NCI-H2081 treated with DMSO at 0.1 percent for 48 hours (cell line): ENCODE measurements at regions not wholly inside any gene's neighbourhood (a gene's known extent, or its start where the extent isn't known, plus 50 kb on each side); places are given as distances from the start of the nearest gene placed in this dataset.
A peak's percentile ranks its signal among the peaks of the same experiment; 100 is the strongest.

Experiments
- DNase-seq: peaks from one replicate; lab custom pipeline; 2025; lab: John Stamatoyannopoulos, UW

GRCh38 chr4:108331905-108332632 is 163.3 kb upstream of the LEF1 start:
- no peak for DNase-seq

DNA sequence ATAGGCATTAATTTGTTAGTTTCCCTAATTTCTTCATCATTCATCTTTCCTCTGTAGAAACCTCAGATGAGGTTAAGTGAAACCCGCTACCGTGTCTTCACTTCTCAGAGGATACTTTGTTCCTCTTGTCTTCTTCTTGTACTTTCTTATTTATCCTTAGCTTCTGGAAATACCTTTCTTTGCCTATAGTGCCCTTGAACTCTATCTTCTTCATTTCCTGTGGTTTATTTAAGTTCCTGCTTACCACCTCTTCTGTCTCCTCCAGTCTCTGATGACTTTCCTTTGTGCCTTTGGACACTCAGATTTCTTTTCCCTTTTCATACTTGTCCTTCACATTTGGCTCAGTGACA is 159.6 kb upstream of the LEF1 start:
- no peak for DNase-seq

GRCh38 chr4:108327642-108328382 is 159.1 kb upstream of the LEF1 start:
- DNase-seq: no peak

- DNase-seq: no peak
These were observed 156.8 kb upstream of the LEF1 start for GRCh38 chr4:108325561-108325960.

GRCh38 chr4:108324450-108324849 is 155.7 kb upstream of the LEF1 start:
- DNase-seq: no peak

- no peak for DNase-seq
These were observed 153.8 kb upstream of the LEF1 start for GRCh38 chr4:108322497-108322896.

DNA sequence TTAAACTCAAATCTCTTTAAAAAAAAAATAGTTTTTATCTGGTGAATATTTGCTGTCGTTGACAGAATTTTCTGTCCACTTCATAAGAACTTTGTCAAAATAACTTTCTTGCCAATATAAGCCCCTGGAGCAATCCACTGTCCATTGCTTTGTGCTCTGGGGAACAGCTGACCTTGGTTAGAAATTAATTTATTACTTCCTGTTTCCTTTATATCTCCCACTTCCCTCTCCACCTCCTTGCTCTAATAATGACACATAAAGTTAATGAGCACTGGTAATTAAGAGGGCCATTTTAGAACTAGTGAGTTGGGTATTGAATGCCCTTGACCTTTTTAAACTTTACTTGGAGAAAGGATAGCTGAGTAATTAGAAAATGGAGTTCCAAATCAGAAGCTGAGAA is 151.3 kb upstream of the LEF1 start:
- DNase-seq: no peak

GRCh38 chr4:108317377-108317776 is 148.6 kb upstream of the LEF1 start:
- no peak for DNase-seq

DNA sequence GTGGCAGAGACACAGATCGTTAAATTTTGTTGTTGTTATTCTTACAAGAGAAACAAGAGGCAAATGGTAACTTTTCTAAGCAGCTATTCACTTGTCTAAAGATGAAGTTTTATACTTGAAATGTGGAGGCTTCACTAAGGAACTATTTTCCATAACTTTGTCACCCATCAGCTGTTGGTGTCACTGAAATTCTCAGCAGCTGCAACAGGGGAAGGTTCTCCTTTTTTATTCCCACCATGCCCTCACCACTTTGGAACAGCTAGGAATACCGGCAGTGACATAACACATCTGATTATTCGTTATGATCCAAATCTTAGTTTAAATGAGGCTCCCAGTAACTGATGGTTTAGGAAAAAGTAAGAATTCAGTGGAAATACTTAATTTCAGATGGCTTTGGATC is 147.0 kb upstream of the LEF1 start:
- DNase-seq: no peak

DNA sequence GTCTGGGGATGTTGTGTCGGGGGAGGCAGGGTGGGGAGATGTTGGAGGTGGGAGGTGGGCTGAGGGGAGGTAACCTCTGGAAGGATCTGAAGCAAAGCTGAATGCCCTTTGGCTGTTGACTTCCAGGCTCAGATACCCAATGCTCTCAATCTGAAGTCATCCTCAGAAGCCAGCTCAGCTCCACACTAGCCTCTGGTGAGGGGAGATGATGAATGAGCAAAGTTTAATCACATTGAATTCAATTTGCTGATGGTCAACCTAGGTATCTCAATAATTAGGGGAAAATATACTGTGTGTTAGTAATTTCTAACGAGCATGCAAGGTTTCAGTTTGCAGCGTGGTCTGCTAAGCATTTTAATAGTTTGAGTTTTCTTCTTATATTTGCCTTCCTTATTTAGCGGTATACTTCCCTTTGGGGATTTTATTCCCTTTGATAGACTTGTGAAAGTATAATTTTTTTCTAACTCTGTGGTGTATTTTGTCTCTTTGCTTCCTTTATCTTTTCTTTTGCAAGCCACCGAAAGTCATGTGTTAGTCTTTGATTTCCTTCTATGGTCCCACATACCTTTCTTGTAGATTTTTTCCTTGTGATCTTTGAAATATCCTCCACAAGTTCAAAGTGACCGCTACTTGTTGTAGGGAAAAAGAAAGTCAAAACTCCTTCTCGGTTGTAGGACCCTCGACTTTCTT is 146.3 kb upstream of the LEF1 start:
- DNase-seq: no peak

DNA sequence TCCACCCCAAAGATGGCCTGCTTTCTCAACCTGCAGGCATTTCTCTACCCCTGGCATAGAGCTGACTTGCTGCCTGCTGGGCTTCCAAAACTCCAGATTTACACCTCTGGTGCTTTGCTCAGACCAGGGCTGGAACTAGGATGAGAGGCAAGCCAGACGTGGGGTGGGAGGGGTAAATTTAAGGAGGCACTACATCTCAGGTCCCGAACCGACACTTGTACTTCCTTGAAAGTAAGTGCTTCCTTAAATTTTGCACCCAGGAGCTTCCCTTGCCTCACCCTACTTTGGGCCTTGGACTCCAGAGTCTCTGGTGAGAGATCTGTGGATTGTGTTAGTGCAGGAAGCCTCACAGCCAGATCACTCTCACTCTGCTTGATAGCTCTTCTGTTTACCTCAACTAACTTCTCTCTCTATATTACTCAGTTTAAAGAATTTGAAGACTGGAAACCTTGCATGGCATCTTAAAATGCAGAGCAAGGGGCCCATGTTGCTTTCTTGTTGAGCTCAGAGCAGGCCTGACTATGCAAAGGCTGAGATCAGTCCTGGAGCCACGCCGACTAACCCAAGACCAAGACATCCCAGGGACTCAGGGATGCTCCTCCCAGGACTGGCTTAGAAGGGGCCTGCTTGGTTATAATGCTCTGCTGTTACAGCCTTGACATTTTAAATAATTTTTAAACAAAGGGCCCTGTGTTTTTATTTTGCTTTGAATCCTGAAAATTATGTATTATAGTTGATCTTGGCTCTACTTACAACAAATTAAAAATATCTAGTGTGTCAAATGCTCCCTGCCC is 145.0 kb upstream of the LEF1 start:
- no peak for DNase-seq

DNA sequence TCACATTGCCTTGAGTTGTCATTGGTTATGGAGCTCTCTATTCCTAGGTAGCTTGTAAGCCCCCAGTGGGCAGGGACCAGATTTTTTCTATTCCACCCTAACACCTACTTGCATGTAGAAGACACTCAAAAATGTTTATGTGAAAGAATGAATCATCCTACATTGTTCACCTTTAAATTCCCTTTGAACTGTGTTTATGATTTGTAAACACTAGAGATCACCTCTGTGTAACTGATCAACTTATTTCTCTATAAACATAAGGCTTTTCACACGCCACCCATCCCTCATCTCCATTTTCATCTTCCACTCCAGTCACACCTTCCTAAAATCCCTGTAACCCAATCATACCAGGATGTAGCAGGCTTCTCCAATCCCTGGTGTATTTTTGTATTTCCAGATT is 142.6 kb upstream of the LEF1 start:
- no peak for DNase-seq

DNA sequence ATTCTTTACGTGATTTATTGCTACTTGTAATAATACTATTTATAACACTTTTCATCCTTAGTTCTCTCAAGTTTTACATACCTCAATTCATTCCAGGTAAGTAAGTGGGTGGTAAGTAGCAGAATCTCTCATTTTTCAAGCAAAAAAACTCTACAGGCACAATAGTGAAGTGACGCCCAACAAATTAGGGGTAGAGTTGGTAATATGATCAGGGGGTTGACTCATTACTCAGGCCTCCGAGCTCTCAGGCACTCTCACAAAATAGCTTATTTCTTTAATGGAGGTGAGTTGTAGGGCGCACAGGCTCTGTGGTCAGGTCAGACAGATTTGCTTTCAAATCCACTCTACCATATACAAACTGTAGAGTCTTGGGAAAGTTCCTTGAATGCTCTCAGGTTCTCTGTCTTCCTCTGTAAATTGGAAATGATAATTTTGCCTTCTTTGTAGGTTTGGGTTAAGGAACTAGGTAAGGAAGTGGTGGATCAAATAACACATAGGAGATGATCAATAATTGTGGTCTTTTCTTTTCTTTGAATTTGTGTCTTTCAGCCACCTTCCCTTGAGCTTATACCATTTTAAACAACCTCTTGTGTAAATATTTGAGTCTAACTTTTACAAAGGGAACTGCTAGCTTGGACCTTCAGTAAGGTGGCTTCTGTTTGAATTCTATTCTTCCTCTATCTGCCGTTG is 134.9 kb upstream of the LEF1 start:
- DNase-seq: no peak

DNA sequence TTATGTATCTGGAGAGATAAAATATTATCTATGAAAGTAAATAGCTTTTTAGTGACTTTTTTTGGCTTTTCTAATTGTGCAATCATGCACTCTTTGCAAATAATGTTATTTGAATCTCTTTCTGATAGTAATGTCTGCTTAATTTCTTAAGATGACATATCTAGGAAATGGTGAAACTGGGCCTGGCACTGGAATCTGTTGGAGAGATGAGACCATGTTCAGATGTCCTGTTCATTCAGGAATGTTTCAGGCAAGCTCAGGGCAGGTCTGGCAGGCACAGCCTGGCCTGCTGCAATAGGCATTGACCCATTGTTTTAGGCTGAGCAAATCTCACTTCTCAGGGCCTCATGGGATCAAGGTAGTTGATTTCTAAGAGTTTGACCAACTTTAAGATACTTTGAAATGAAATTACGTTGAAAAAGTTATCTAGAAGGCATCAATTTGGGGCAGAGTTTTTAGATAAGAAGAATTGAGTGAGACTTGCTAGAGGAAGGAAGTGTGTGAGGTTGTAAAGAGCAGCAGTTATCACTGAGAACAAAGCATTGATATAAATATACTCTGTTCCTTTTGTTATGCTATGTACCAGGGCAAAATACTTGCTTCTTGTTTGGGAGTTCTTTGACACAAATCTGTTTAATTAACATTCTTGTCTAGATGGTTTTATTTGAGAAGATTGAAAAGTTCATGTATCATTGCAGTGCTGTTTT is 133.0 kb upstream of the LEF1 start:
- DNase-seq: no peak

DNA sequence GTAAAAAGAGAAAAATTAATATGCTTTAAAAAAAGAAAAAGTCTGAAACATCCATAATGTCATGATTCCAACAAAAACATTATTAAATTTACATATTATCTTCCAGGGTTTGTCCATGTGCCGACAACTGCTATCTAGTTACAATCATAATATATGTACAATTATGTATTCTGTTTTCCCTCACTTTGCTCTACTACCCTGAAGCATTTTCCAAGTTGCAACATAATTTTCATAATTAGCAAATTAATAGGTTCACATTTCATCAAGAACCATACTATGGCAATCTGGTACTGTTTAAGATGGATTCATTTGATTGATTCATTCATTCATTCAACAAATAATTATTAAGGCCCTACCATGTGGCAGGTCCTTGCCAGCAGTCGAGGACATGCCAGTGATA is 128.9 kb upstream of the LEF1 start:
- no peak for DNase-seq

- DNase-seq: no peak
These were observed 123.5 kb upstream of the LEF1 start for GRCh38 chr4:108292229-108292628.

- DNase-seq: no peak
These were observed 122.4 kb upstream of the LEF1 start for GRCh38 chr4:108291137-108291536.

GRCh38 chr4:108287834-108288413 is 119.2 kb upstream of the LEF1 start:
- DNase-seq: peak; percentile 3

DNA sequence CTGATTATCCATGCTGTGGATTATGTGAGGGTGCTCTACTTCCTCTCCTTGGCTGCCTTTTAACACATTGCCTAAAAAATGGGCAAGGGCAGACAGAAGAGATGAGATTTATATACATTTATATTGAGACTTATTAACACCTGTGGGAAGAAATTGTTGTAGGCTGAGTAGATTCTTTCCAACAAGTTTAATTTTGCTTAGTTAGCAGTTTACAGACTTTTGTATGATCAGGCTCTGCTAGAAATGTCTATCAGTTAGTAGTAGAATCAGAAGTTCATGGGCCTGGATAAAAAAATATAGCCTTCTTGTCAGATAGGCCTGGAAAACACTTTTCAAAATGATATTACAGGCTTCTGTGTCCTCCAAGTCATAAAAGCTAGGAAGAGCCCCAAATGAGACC is 111.3 kb upstream of the LEF1 start:
- DNase-seq: no peak

GRCh38 chr4:108276690-108277089 is 108.0 kb upstream of the LEF1 start:
- DNase-seq: no peak

DNA sequence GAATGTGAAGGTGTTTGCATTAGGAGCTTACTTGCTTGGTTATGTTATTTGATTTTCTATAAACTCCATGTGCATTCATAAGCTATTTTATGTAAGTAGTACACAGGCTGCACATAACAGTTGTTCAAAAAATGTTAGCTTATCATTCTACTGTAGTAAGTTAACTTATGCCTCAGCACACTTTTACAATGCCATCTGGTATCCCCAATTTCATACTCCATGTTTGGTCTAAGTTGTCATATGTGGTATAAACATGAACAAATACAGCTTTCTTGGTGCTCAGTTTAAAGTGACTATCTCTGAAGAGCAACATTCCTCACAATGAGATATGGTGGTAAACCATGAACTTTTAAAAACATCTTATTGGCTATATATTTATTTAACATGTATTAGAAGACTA is 104.3 kb upstream of the LEF1 start:
- no peak for DNase-seq
